Transverse colon (tissue), 4 donors: ENCODE measurements at regions not wholly inside any gene's neighbourhood (a gene's known extent, or its start where the extent isn't known, plus 50 kb on each side); places are given as distances from the start of the nearest gene placed in this dataset.
"Not testable (repeated sequence)": the region's sequence is repeated elsewhere in the genome, so short reads cannot be mapped to it uniquely, and the experiment has no call there.

Experiments used
- DNase-seq: peaks from one replicate; pipeline ENCODE4 v3.0.0-alpha.2; 2019
- H3K27ac ChIP-seq, 4 donors: fragments of 200-600 bp; sonication (generic); 2 replicates each; pipeline ENCODE4 v1.5.1; 2016 to 2018; ENCODE audit warnings: inconsistent platforms in 4 of 4
- H3K27me3 ChIP-seq: fragments of 200-600 bp; sonication (generic); 2 replicates; pipeline ENCODE4 v1.5.1; 2017; ENCODE audit warnings: inconsistent platforms
- H3K36me3 ChIP-seq, 4 donors: fragments of 200-600 bp; sonication (generic); 2 replicates each; pipeline ENCODE4 v1.5.1; 2017 to 2019; ENCODE audit warnings: inconsistent platforms in 4 of 4
- H3K4me1 ChIP-seq, 4 donors: fragments of 200-600 bp; sonication (generic); 2 replicates each; pipeline ENCODE4 v1.5.1; 2017 to 2020; ENCODE audit warnings: inconsistent platforms in 4 of 4
- H3K4me3 ChIP-seq, 4 donors: fragments of 200-600 bp; sonication (generic); 1 replicate in 1 of 4; 2 replicates in 3 of 4; pipeline versions ENCODE4 v1.5.1 to v1.6.1; 2017 to 2019; ENCODE audit warnings: inconsistent platforms in 4 of 4
- H3K9me3 ChIP-seq, 2 donors: fragments of 200-600 bp; sonication (generic); 2 replicates each; pipeline ENCODE4 v1.5.1; 2017 to 2019; ENCODE audit warnings: inconsistent platforms in 2 of 2
- EP300 ChIP-seq: sonication (generic); formaldehyde crosslinking; IDR thresholded peaks from one replicate; pipeline ENCODE4 v1.6.1; 2017; ENCODE audit warnings: antibody characterized with exemption, low read depth
- POLR2A ChIP-seq: fragments of 450-650 bp; IDR thresholded peaks from one replicate; pipeline ENCODE4 v1.6.1; 2016; ENCODE audit warnings: antibody characterized with exemption, mild to moderate bottlenecking, moderate library complexity
- POLR2AphosphoS5 ChIP-seq, 3 donors: sonication (generic); formaldehyde crosslinking; IDR thresholded peaks; one replicate each; pipeline ENCODE4 v1.6.1; 2016; ENCODE audit warnings: antibody characterized with exemption in 3 of 3
- WGBS, 2 donors: methylation state at CpG; one replicate each; pipeline ENCODE4 v1.1.5; 2018; ENCODE audit warnings: low coverage in 1 of 2; 5-methylcytosine and 5-hydroxymethylcytosine counted together
- in situ Hi-C, 4 donors: fragments of 200-750 bp; cut with MboI; loops; one replicate each; pipeline versions ENCODE4 v1.15.0 to v1.15.1; 2017; ENCODE audit warnings: low sequenced_read_pairs in 3 of 4, low pct_ligation_motif_present in 1 of 4, low pct_unique_long_range_greater_than_20kb in 1 of 4
- intact Hi-C: fragments of 100-400 bp; cut with DNase I; formaldehyde crosslinking; loops from one replicate; pipeline ENCODE4 v1.15.1; 2023; ENCODE audit warnings: low total_unique reads
- TF ChIP-seq, protein P1 (sequence below), 5 experiments: fragments of 200-600 bp in 3 of 5; fragments of 450-650 bp in 2 of 5; sonication (generic) in 3 of 5; IDR thresholded peaks; 1 replicate in 2 of 5; 2 replicates in 3 of 5; pipeline ENCODE4 v1.5.1; 2016 to 2017; ENCODE audit warnings: antibody characterized with exemption in 5 of 5, inconsistent platforms in 3 of 5, mild to moderate bottlenecking in 2 of 5, moderate library complexity in 1 of 5

DNA sequence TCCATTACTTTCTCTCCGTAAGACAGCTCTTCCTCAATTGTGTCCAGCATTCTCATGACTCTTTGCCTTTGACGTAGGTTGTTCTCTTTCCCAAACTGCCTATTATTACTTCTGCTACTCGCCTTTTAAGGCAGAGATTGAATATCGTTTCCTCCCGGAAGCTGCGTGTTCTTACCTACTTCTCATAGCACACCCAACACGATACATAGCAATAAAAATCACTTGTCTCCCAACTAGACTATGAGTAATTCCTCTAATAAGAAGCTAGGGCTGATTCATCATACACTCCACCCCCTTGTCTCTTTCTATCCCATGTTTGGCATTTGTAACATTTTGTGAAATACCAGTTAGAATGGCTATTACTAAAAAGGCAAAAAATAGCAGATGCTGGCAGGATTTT is 55.8 kb upstream of the SGIP1 start:
- H3K27me3 ChIP-seq = no peaks in the 10 kb centered on the region
- no peak overlapping the region for H3K4me3 ChIP-seq
- 87 to 90% methylated on average over 7 of the region's 7 CpGs for WGBS, 2 donors
- TF ChIP-seq POLR2AphosphoS5 (IDR thresholded peaks at IDR 0.05) (no peak), EP300 (no peak), POLR2A (no peak)
- TF ChIP-seq, protein P1, sequence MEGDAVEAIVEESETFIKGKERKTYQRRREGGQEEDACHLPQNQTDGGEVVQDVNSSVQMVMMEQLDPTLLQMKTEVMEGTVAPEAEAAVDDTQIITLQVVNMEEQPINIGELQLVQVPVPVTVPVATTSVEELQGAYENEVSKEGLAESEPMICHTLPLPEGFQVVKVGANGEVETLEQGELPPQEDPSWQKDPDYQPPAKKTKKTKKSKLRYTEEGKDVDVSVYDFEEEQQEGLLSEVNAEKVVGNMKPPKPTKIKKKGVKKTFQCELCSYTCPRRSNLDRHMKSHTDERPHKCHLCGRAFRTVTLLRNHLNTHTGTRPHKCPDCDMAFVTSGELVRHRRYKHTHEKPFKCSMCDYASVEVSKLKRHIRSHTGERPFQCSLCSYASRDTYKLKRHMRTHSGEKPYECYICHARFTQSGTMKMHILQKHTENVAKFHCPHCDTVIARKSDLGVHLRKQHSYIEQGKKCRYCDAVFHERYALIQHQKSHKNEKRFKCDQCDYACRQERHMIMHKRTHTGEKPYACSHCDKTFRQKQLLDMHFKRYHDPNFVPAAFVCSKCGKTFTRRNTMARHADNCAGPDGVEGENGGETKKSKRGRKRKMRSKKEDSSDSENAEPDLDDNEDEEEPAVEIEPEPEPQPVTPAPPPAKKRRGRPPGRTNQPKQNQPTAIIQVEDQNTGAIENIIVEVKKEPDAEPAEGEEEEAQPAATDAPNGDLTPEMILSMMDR (IDR thresholded peaks at IDR 0.05) = no peak
- H3K4me1 ChIP-seq = no peaks in the 10 kb centered on the region
- no peak overlapping the region for H3K27ac ChIP-seq
- intact Hi-C loops = no loop called here
- H3K9me3 ChIP-seq = no peaks in the 10 kb centered on the region
- DNase-seq = no peak
- in situ Hi-C loops = no loop called here
- no peaks in the 10 kb centered on the region for H3K36me3 ChIP-seq

DNA sequence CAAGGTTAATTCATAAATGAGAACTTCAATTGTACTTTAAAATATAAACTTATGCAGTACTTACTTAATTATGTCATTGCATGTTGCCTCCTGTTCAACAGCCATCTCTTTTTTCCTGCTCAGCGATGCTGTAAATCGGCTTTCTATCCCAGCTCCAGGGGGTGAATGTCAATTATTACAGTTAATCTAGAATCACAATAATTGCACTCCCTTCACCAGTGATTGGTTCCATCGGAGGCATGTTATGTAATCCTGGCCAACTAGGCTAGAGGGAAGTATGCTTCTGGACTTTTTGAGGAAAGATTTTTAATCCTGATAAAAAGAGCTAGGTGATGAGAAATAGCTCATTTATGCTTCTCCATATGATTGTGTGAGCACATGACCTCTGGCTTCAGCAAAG is 53.8 kb upstream of the SGIP1 start:
- Histone ChIP-seq H3K36me3 (no peaks in the 10 kb centered on the region), H3K4me3 (no peak overlapping the region), H3K27ac (no peak overlapping the region), H3K4me1 (no peaks in the 10 kb centered on the region), H3K9me3 (no peaks in the 10 kb centered on the region), H3K27me3 (no peaks in the 10 kb centered on the region)
- TF ChIP-seq POLR2A (no peak), EP300 (no peak), POLR2AphosphoS5 (IDR thresholded peaks at IDR 0.05) (no peak)
- TF ChIP-seq, protein P1 (IDR thresholded peaks at IDR 0.05) = no peak
- in situ Hi-C loops = no loop called here
- intact Hi-C loops = no loop called here
- WGBS, 2 donors = 80 to 86% methylated on average over 3 of the region's 3 CpGs
- no peak for DNase-seq

DNA sequence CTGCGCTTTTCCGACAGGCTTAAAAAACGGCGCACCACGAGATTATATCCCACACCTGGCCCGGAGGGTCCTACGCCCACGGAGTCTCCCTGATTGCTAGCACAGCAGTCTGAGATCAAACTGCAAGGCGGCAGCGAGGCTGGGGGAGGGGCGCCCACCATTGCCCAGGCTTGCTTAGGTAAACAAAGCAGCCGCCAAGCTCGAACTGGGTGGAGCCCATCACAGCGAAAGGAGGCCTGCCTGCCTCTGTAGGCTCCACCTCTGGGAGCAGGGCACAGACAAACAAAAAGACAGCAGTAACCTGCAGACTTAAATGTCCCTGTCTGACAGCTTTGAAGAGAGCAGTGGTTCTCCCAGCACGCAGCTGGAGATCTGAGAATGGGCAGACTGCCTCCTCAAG is 52.7 kb upstream of the SGIP1 start:
- peak; percentile 26 for DNase-seq
- H3K36me3 ChIP-seq, H3K4me3 ChIP-seq, H3K27ac ChIP-seq, intact Hi-C loops, H3K9me3 ChIP-seq, H3K4me1 ChIP-seq, H3K27me3 ChIP-seq, in situ Hi-C loops: not testable (repeated sequence)
- 64% methylated on average over 14 of the region's 15 CpGs; no CpG with 5 or more reads in 1 of the 2 donors for WGBS, 2 donors
